SW480 (cell line): ENCODE measurements at regions not wholly inside any gene's neighbourhood (a gene's known extent, or its start where the extent isn't known, plus 50 kb on each side); places are given as distances from the start of the nearest gene placed in this dataset.
A peak's percentile ranks its signal among the peaks of the same experiment; 100 is the strongest.

Source experiments
- DNase-seq: peaks from one replicate; pipeline ENCODE4 v3.0.0-alpha.2; 2016; ENCODE audit warnings: low spot score

DNA sequence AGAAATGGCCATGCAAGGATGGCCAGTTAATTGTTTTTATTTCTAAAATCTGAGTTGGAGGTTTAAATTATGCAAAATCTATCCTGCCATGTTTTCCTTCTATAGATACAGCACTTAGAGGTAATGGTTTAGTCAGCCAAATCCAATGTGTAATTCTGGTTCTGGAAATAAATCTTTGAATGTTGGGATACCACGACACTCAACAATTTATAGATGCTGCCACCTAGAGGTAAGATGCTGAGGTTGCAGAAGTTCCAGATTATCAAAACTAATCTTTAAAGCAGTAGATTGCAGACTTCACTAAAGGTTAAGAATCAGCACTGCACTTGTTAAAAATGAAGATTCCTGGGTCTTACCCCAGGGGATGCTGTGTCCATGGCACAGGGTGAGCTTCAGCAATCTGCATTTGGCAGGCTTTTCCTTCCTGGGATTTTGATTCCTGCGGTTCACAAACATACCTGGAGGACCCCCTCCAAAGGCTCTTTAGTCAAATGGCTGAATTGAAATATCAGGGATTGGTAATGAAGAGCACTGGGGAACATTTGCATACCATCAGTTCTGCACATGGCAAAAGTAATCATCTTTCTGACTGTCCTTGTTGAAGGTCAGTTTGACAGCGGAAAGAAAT, 53.4 kb upstream of the ANO4 start:
- peak; percentile 16 for DNase-seq

DNA sequence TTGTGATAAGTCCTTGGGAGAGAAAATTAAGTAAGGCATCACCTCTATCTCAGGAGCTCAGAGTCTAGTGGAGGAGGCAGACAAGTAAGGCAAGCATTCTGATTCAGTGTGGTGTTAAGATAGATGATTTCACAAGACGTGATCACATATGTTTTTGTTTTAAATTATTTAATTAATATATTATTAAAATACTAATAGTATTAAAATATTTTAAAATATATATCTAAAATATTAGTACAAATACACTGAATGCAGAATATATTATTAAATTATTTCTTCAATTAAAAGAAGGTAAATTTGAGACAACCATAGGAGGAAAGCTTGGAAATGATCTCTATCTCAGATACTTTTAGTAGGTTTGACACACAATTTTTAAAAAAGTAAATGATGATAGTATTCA, 51.5 kb upstream of the ANO4 start:
- DNase-seq: no peak
